ENCODE measurements at regions not wholly inside any gene's neighbourhood (a gene's known extent, or its start where the extent isn't known, plus 50 kb on each side); places are given as distances from the start of the nearest gene placed in this dataset.

GRCh38 chr4:168021666-168022065, 70.7 kb upstream of the ANXA10 start:
- DNase-seq (ENCODE audit: low read depth, low spot score), result no peak
- H3K27ac ChIP-seq (ENCODE audit: low read length), result no peak overlapping the region

GRCh38 chr4:168028568-168028967, 63.8 kb upstream of the ANXA10 start:
- no CpG with 5 or more reads among the region's 2 CpGs for WGBS (ENCODE audit: insufficient coverage, insufficient read length)
- H3K9me3 ChIP-seq (ENCODE audit: control insufficient read depth, insufficient read depth, low read length), result no peaks in the 10 kb centered on the region
- H3K27me3 ChIP-seq (ENCODE audit: control insufficient read depth, insufficient read depth, low read length), result no peaks in the 10 kb centered on the region
- no peak overlapping the region for H3K27ac ChIP-seq (ENCODE audit: low read length)
- H3K36me3 ChIP-seq (ENCODE audit: control insufficient read depth, insufficient read depth, low read length), result no peaks in the 10 kb centered on the region
- no peak overlapping the region for H3K4me3 ChIP-seq (ENCODE audit: low read length)
- no peak for DNase-seq (ENCODE audit: low read depth, low spot score)
- H3K4me1 ChIP-seq (ENCODE audit: control insufficient read depth, insufficient read depth, low read length), result no peaks in the 10 kb centered on the region

More at GRCh38 chr4:168021666-168022065, 70.7 kb upstream of the ANXA10 start:
- Histone ChIP-seq H3K36me3 (ENCODE audit: control insufficient read depth, insufficient read depth, low read length) (no peaks in the 10 kb centered on the region), H3K27me3 (ENCODE audit: control insufficient read depth, insufficient read depth, low read length) (no peaks in the 10 kb centered on the region), H3K4me3 (ENCODE audit: low read length) (no peak overlapping the region), H3K9me3 (ENCODE audit: control insufficient read depth, insufficient read depth, low read length) (no peaks in the 10 kb centered on the region; the same call in 1 of the 2 replicates), H3K4me1 (ENCODE audit: control insufficient read depth, insufficient read depth, low read length) (no peaks in the 10 kb centered on the region)
- no CpG with 5 or more reads among the region's 1 CpG for WGBS (ENCODE audit: insufficient coverage, insufficient read length)

- Histone ChIP-seq H3K4me1 (ENCODE audit: control insufficient read depth, insufficient read depth, low read length) (no peaks in the 10 kb centered on the region), H3K27me3 (ENCODE audit: control insufficient read depth, insufficient read depth, low read length) (no peaks in the 10 kb centered on the region), H3K4me3 (ENCODE audit: low read length) (no peak overlapping the region), H3K9me3 (ENCODE audit: control insufficient read depth, insufficient read depth, low read length) (no peaks in the 10 kb centered on the region), H3K27ac (ENCODE audit: low read length) (no peak overlapping the region), H3K36me3 (ENCODE audit: control insufficient read depth, insufficient read depth, low read length) (no peaks in the 10 kb centered on the region)
- no CpG with 5 or more reads among the region's 5 CpGs for WGBS (ENCODE audit: insufficient coverage, insufficient read length)
- no peak for DNase-seq (ENCODE audit: low read depth, low spot score)
Measured at GRCh38 chr4:168028970-168029597, 63.3 kb upstream of the ANXA10 start.

GRCh38 chr4:168037676-168038075, 54.7 kb upstream of the ANXA10 start:
- Histone ChIP-seq H3K4me3 (ENCODE audit: low read length) (no peak overlapping the region), H3K36me3 (ENCODE audit: control insufficient read depth, insufficient read depth, low read length) (no peaks in the 10 kb centered on the region), H3K4me1 (ENCODE audit: control insufficient read depth, insufficient read depth, low read length) (no peaks in the 10 kb centered on the region), H3K9me3 (ENCODE audit: control insufficient read depth, insufficient read depth, low read length) (no peaks in the 10 kb centered on the region), H3K27me3 (ENCODE audit: control insufficient read depth, insufficient read depth, low read length) (no peaks in the 10 kb centered on the region), H3K27ac (ENCODE audit: low read length) (no peak overlapping the region)
- DNase-seq (ENCODE audit: low read depth, low spot score), result no peak
- WGBS (ENCODE audit: insufficient coverage, insufficient read length), result no CpG with 5 or more reads among the region's 2 CpGs

- no peaks in the 10 kb centered on the region for H3K4me1 ChIP-seq (ENCODE audit: control insufficient read depth, insufficient read depth, low read length)
- no CpG with 5 or more reads among the region's 1 CpG for WGBS (ENCODE audit: insufficient coverage, insufficient read length)
- no peaks in the 10 kb centered on the region for H3K27me3 ChIP-seq (ENCODE audit: control insufficient read depth, insufficient read depth, low read length)
- H3K4me3 ChIP-seq (ENCODE audit: low read length), result no peak overlapping the region
- no peak for DNase-seq (ENCODE audit: low read depth, low spot score)
- H3K9me3 ChIP-seq (ENCODE audit: control insufficient read depth, insufficient read depth, low read length), result no peaks in the 10 kb centered on the region
- no peak overlapping the region for H3K27ac ChIP-seq (ENCODE audit: low read length)
- H3K36me3 ChIP-seq (ENCODE audit: control insufficient read depth, insufficient read depth, low read length), result no peaks in the 10 kb centered on the region
Measured at GRCh38 chr4:168039593-168039992, 52.7 kb upstream of the ANXA10 start.

All from iPS DF 6.9 (cell line).